Liver (tissue), 8 donors: ENCODE measurements at regions not wholly inside any gene's neighbourhood (a gene's known extent, or its start where the extent isn't known, plus 50 kb on each side); places are given as distances from the start of the nearest gene placed in this dataset.

Experiments used
- DNase-seq: peaks from one replicate; pipeline ENCODE4 v3.0.0-alpha.2; 2017; ENCODE audit warnings: low spot score
- H3K27ac ChIP-seq, 2 donors: one replicate each; pipeline ENCODE4 v1.7.0; 2013; ENCODE audit warnings: inconsistent platforms in 2 of 2, low read length in 2 of 2, control low read depth in 1 of 2, low read depth in 1 of 2, mild to moderate bottlenecking in 1 of 2
- H3K27me3 ChIP-seq, 4 donors: one replicate each; pipeline versions ENCODE4 v1.6.1 to v1.7.0; 2013; ENCODE audit warnings: low read length in 3 of 4, inconsistent platforms in 1 of 4, mild to moderate bottlenecking in 1 of 4, moderate library complexity in 1 of 4; ENCODE audit not compliant: control insufficient read depth in 4 of 4, insufficient read depth in 4 of 4
- H3K36me3 ChIP-seq, 4 donors: one replicate each; pipeline versions ENCODE4 v1.6.1 to v1.7.0; 2013; ENCODE audit warnings: low read length in 3 of 4, mild to moderate bottlenecking in 3 of 4, low read depth in 1 of 4, moderate library complexity in 1 of 4; ENCODE audit not compliant: control insufficient read depth in 4 of 4, insufficient read depth in 3 of 4
- H3K4me1 ChIP-seq, 4 donors: one replicate each; pipeline versions ENCODE4 v1.6.1 to v1.7.0; 2013; ENCODE audit warnings: low read length in 3 of 4, mild to moderate bottlenecking in 3 of 4, moderate library complexity in 1 of 4; ENCODE audit not compliant: control insufficient read depth in 4 of 4, insufficient read depth in 4 of 4
- H3K4me3 ChIP-seq, 3 donors: one replicate each; pipeline versions ENCODE4 v1.6.1 to v1.7.0; 2013; ENCODE audit warnings: low read length in 3 of 3, control low read depth in 1 of 3, low read depth in 1 of 3, mild to moderate bottlenecking in 1 of 3
- H3K9ac ChIP-seq, 2 donors: one replicate each; pipeline ENCODE4 v1.7.0; 2013; ENCODE audit warnings: low read length in 2 of 2, mild to moderate bottlenecking in 2 of 2, moderate library complexity in 2 of 2, control low read depth in 1 of 2, low read depth in 1 of 2
- H3K9me3 ChIP-seq, 4 donors: one replicate each; pipeline versions ENCODE4 v1.6.1 to v1.7.0; 2013; ENCODE audit warnings: low read length in 3 of 4; ENCODE audit not compliant: control insufficient read depth in 4 of 4
- ATF3 ChIP-seq: IDR thresholded peaks from 2 replicates; pipeline ENCODE4 v1.6.1; 2016; ENCODE audit warnings: antibody characterized with exemption
- CTCF ChIP-seq: fragments of 150-350 bp; IDR thresholded peaks from 2 replicates; pipeline ENCODE4 v1.5.1; 2017; ENCODE audit warnings: improper control_type of control experiment, low read depth, low read length; ENCODE audit not compliant: missing input control
- EGR1 ChIP-seq, 2 donors: IDR thresholded peaks; 2 replicates each; pipeline ENCODE4 v1.6.1; 2016 to 2018; ENCODE audit warnings: antibody characterized with exemption in 2 of 2, low read depth in 2 of 2
- FOXA1 ChIP-seq: IDR thresholded peaks from 2 replicates; pipeline ENCODE4 v1.6.1; 2016; ENCODE audit warnings: antibody characterized with exemption
- FOXA2 ChIP-seq: IDR thresholded peaks from 2 replicates; pipeline ENCODE4 v1.6.1; 2016; ENCODE audit warnings: antibody characterized with exemption
- GABPA ChIP-seq, 2 donors: IDR thresholded peaks in 1 of 2; conservative IDR thresholded peaks in 1 of 2; 2 replicates each; pipeline ENCODE4 v1.6.1; 2016; ENCODE audit warnings: antibody characterized with exemption in 2 of 2, mild to moderate bottlenecking in 1 of 2, moderate library complexity in 1 of 2
- HNF4A ChIP-seq, 2 donors: conservative IDR thresholded peaks; 2 replicates each; pipeline ENCODE4 v1.6.1; 2016; ENCODE audit warnings: antibody characterized with exemption in 2 of 2, mild to moderate bottlenecking in 2 of 2
- MAX ChIP-seq: IDR thresholded peaks from 2 replicates; pipeline ENCODE4 v1.6.1; 2016; ENCODE audit warnings: antibody characterized with exemption
- REST ChIP-seq: IDR thresholded peaks from 2 replicates; pipeline ENCODE4 v1.6.1; 2016; ENCODE audit warnings: antibody characterized with exemption, mild to moderate bottlenecking
- RXRA ChIP-seq, 2 donors: IDR thresholded peaks; 2 replicates each; pipeline ENCODE4 v1.6.1; 2017 to 2018; ENCODE audit warnings: antibody characterized with exemption in 2 of 2, mild to moderate bottlenecking in 1 of 2
- TAF1 ChIP-seq: conservative IDR thresholded peaks from 2 replicates; pipeline ENCODE4 v1.6.1; 2016; ENCODE audit warnings: antibody characterized with exemption, mild to moderate bottlenecking
- YY1 ChIP-seq: IDR thresholded peaks from 2 replicates; pipeline ENCODE4 v1.6.1; 2016; ENCODE audit warnings: antibody characterized with exemption, mild to moderate bottlenecking
- ZBTB33 ChIP-seq: IDR thresholded peaks from 2 replicates; pipeline ENCODE4 v1.6.1; 2016; ENCODE audit warnings: antibody characterized with exemption
- WGBS: extraction: QIAGEN DNeasy Blood & Tissue Kit; methylation state at CpG from one replicate; pipeline ENCODE4 v1.1.7; 2013; 5-methylcytosine and 5-hydroxymethylcytosine counted together
- donor health status: healthy.
- donor health status: healthy.
- donor health status: healthy.
- donor health status: healthy.
- donor health status: healthy.

- H3K9ac ChIP-seq = no peak overlapping the region
- H3K4me1 ChIP-seq = no peaks in the 10 kb centered on the region
- H3K4me3 ChIP-seq = no peak overlapping the region
- no peaks in the 10 kb centered on the region for H3K36me3 ChIP-seq
- H3K27ac ChIP-seq = no peak overlapping the region
- no peaks in the 10 kb centered on the region for H3K9me3 ChIP-seq
- no peak for DNase-seq
- TF ChIP-seq GABPA (IDR thresholded peaks at IDR 0.05 in 1 of 2, conservative IDR thresholded peaks at IDR 0.05 in 1 of 2) (no peak), CTCF (no peak), REST (no peak)
- H3K27me3 ChIP-seq = no peaks in the 10 kb centered on the region
These were observed 340.9 kb downstream of the TRIB2 start for GRCh38 chr2:13057671-13058070.

- no peak overlapping the region for H3K9ac ChIP-seq
- no peak overlapping the region for H3K4me3 ChIP-seq
- no peak for DNase-seq
- H3K4me1 ChIP-seq = no peaks in the 10 kb centered on the region
- 67% methylated on average over 1 of the region's 1 CpG for WGBS
- no peaks in the 10 kb centered on the region for H3K27me3 ChIP-seq
- TF ChIP-seq ZBTB33 (no peak), FOXA2 (no peak)
- H3K9me3 ChIP-seq = no peaks in the 10 kb centered on the region
- H3K36me3 ChIP-seq = no peaks in the 10 kb centered on the region
- H3K27ac ChIP-seq = no peak overlapping the region
These were observed 349.9 kb downstream of the TRIB2 start for GRCh38 chr2:13066676-13067075.

- WGBS = 91% methylated on average over 2 of the region's 2 CpGs
- Histone ChIP-seq H3K36me3 (no peaks in the 10 kb centered on the region), H3K4me1 (no peaks in the 10 kb centered on the region), H3K9me3 (no peaks in the 10 kb centered on the region), H3K27me3 (no peaks in the 10 kb centered on the region), H3K27ac (no peak overlapping the region), H3K4me3 (no peak overlapping the region), H3K9ac (no peak overlapping the region)
- no peak for DNase-seq
- TF ChIP-seq ZBTB33 = no peak
- no peak for TF ChIP-seq FOXA1
- TF ChIP-seq YY1 = no peak
- no peak for TF ChIP-seq MAX
- TF ChIP-seq HNF4A (conservative IDR thresholded peaks at IDR 0.05) = no peak
- no peak for TF ChIP-seq GABPA (IDR thresholded peaks at IDR 0.05 in 1 of 2, conservative IDR thresholded peaks at IDR 0.05 in 1 of 2)
- TF ChIP-seq FOXA2 = no peak
- no peak for TF ChIP-seq TAF1
- TF ChIP-seq RXRA (IDR thresholded peaks at IDR 0.05) = no peak
- TF ChIP-seq ATF3 = no peak
- TF ChIP-seq CTCF = no peak
- no peak for TF ChIP-seq EGR1 (IDR thresholded peaks at IDR 0.05; ENCODE audit: low read depth in 2 of 2)
These were observed 350.8 kb downstream of the TRIB2 start for GRCh38 chr2:13067508-13067907.
